GM23248 (cell line): ENCODE measurements at regions not wholly inside any gene's neighbourhood (a gene's known extent, or its start where the extent isn't known, plus 50 kb on each side); places are given as distances from the start of the nearest gene placed in this dataset.

Experiments
- DNase-seq: peaks from one replicate; pipeline ENCODE4 v3.0.0-alpha.2; 2015
- H2AFZ ChIP-seq: fragments of 200-600 bp; sonication (generic); 2 replicates; pipeline ENCODE4 v1.6.1; 2016; ENCODE audit warnings: antibody characterized with exemption
- H3F3A ChIP-seq: fragments of 200-600 bp; sonication (generic); 2 replicates; pipeline ENCODE4 v1.6.1; 2016; ENCODE audit warnings: mild to moderate bottlenecking, antibody characterized with exemption, mixed run types; ENCODE audit not compliant: insufficient read depth
- H3K27ac ChIP-seq: fragments of 200-600 bp; sonication (generic); 2 replicates; pipeline ENCODE4 v1.5.1; 2016; ENCODE audit warnings: mild to moderate bottlenecking
- H3K27me3 ChIP-seq: fragments of 200-600 bp; sonication (generic); replicated peaks from 2 replicates; pipeline ENCODE4 v1.6.1; 2016; ENCODE audit warnings: mild to moderate bottlenecking; ENCODE audit not compliant: insufficient read depth
- H3K36me3 ChIP-seq: fragments of 200-600 bp; sonication (generic); 2 replicates; pipeline ENCODE4 v1.6.1; 2016; ENCODE audit warnings: low read depth, mild to moderate bottlenecking
- H3K4me1 ChIP-seq: fragments of 200-600 bp; sonication (generic); 2 replicates; pipeline ENCODE4 v1.6.1; 2016; ENCODE audit warnings: mild to moderate bottlenecking; ENCODE audit not compliant: insufficient read depth
- H3K4me2 ChIP-seq: fragments of 200-600 bp; sonication (generic); one replicate; pipeline ENCODE4 v1.6.1; 2016; ENCODE audit warnings: mild to moderate bottlenecking; ENCODE audit not compliant: unreplicated experiment
- H3K4me3 ChIP-seq: fragments of 200-600 bp; sonication (generic); 2 replicates; pipeline ENCODE4 v1.5.1; 2016; ENCODE audit warnings: mild to moderate bottlenecking
- H3K79me2 ChIP-seq: fragments of 200-600 bp; sonication (generic); 2 replicates; pipeline ENCODE4 v1.6.1; 2016; ENCODE audit warnings: mild to moderate bottlenecking; ENCODE audit not compliant: insufficient read depth
- H3K9ac ChIP-seq: fragments of 200-600 bp; sonication (generic); 2 replicates; pipeline ENCODE4 v1.6.1; 2016; ENCODE audit warnings: mild to moderate bottlenecking
- H3K9me2 ChIP-seq: fragments of 200-600 bp; sonication (generic); 2 replicates; pipeline ENCODE4 v1.6.1; 2016; ENCODE audit warnings: mixed run types, mild to moderate bottlenecking, moderate library complexity; ENCODE audit not compliant: insufficient read depth
- H3K9me3 ChIP-seq: fragments of 200-600 bp; sonication (generic); one replicate; pipeline ENCODE4 v1.6.1; 2017; ENCODE audit warnings: low read depth
- H4K20me1 ChIP-seq: fragments of 200-600 bp; sonication (generic); 2 replicates; pipeline ENCODE4 v1.6.0; 2016; ENCODE audit not compliant: insufficient read depth
- EZH2 ChIP-seq: fragments of 200-600 bp; sonication (generic); IDR thresholded peaks from 2 replicates; pipeline ENCODE4 v1.6.1; 2018; ENCODE audit warnings: antibody characterized with exemption, mild to moderate bottlenecking; ENCODE audit not compliant: insufficient read depth, poor library complexity, severe bottlenecking
- EZH2phosphoT487 ChIP-seq: fragments of 200-600 bp; sonication (generic); IDR thresholded peaks from 2 replicates; pipeline ENCODE4 v1.6.1; 2018; ENCODE audit warnings: antibody characterized with exemption, moderate library complexity, mild to moderate bottlenecking, low read depth; ENCODE audit not compliant: insufficient read depth
- WGBS, 2 experiments: methylation state at CpG; one replicate each; pipeline ENCODE4 v1.1.6; 2015 to 2017; ENCODE audit warnings: low lambda C conversion rate in 2 of 2, low coverage in 1 of 2; ENCODE audit errors: missing lambda C conversion rate in 2 of 2; 5-methylcytosine and 5-hydroxymethylcytosine counted together
- in situ Hi-C: fragments of 300-500 bp; cut with MboI; formaldehyde crosslinking; loops from 2 replicates; pipeline ENCODE4 v1.15.0; 2020

DNA sequence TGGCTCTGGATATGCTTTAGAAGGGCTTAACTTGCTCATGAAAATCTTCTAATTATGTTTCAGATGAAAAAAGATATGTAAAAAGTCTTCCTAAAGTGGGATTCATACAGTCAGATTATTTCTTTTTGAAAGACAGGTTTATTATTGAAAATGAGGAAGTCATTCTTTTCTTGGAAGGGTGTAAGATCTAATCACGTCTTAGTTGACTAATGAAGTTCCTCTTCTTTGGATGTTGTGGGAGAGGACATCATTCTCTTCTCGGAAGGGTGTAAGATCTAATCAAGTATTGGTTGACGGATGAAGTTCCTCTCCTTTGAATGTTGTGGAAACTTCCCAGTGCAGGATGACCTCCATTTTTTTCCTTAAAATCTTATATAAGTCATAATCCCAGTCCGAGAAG is 74.9 kb downstream of the ALG10 start:
- WGBS, 2 experiments, result 28 to 37% methylated on average over 4 of the region's 4 CpGs
- in situ Hi-C loops, result no loop called here
- Histone ChIP-seq H3K27ac (no peak overlapping the region), H4K20me1 (no peaks in the 10 kb centered on the region), H3K4me2 (no peak overlapping the region), H3K36me3 (no peaks in the 10 kb centered on the region), H3K79me2 (no peaks in the 10 kb centered on the region), H3K9me3 (no peaks in the 10 kb centered on the region), H3K4me1 (no peaks in the 10 kb centered on the region), H3K9me2 (no peaks in the 10 kb centered on the region), H3K27me3 (no peaks in the 10 kb centered on the region), H3K9ac (no peak overlapping the region), H2AFZ (no peak overlapping the region), H3F3A (no peaks in the 10 kb centered on the region), H3K4me3 (no peak overlapping the region)
- TF ChIP-seq EZH2, result no peak
- no peak for TF ChIP-seq EZH2phosphoT487
- no peak for DNase-seq

DNA sequence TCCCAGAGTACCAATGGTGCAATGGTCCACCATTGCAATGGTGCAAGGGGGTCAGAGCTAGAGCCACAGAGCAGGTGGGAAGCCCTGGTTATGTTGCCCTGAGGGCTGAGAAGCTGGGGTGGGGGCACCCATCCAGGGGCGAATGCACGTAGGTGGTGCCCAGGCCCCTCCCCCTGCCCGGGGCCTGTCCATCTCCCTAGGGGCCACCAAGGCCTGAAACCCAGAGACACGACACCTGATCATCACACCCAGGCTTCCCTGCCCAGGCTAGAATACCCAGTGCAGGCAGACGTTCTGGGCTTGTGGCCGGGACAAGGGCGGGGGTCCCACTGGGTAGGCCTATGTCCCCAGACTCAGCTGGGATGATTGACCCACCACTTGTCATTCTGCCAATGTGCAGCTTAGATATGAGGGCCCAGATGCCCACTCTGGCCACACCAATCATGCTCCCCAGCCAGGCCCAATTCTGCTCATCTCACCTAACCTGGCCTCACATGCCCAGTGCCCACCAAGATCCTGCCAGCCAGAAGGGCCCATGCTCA is 83.2 kb downstream of the ALG10 start:
- Histone ChIP-seq H3K79me2 (no peaks in the 10 kb centered on the region), H3K9me3 (no peaks in the 10 kb centered on the region), H4K20me1 (no peaks in the 10 kb centered on the region), H3K36me3 (no peaks in the 10 kb centered on the region), H3K4me2 (no peak overlapping the region), H3K27me3 (no peaks in the 10 kb centered on the region), H3F3A (no peaks in the 10 kb centered on the region), H3K4me1 (no peaks in the 10 kb centered on the region), H2AFZ (no peak overlapping the region), H3K4me3 (no peak overlapping the region), H3K9ac (no peak overlapping the region), H3K27ac (no peak overlapping the region), H3K9me2 (no peaks in the 10 kb centered on the region)
- TF ChIP-seq EZH2phosphoT487 (no peak), EZH2 (no peak)
- in situ Hi-C loops, result no loop called here
- DNase-seq, result no peak
- WGBS, 2 experiments, result 32 to 57% methylated on average over 7 of the region's 7 CpGs

DNA sequence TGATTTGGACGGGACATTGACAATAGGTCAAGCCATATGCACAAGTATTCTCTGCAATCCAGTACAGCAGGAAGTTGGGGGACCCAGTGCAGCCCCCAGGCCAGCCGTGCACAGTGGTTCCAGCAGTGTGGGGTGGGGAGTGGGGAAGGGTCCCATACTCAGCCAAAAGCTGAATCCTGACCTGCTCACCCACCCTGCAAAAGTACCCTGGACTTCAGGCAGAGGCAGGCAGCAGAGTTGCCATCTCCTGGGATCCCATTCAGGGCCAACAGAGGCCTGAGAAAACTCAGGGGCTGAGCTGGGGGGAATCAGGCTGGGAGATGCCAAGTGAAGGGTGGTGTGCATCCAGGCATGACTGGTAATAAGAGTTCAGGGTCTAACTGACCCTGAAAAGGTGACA is 83.9 kb downstream of the ALG10 start:
- no peaks in the 10 kb centered on the region for H3K4me1 ChIP-seq
- H3F3A ChIP-seq, result no peaks in the 10 kb centered on the region
- no peaks in the 10 kb centered on the region for H3K9me2 ChIP-seq
- 33 to 52% methylated on average over 2 of the region's 2 CpGs for WGBS, 2 experiments
- no peak overlapping the region for H3K9ac ChIP-seq
- no peaks in the 10 kb centered on the region for H3K79me2 ChIP-seq
- H3K36me3 ChIP-seq, result no peaks in the 10 kb centered on the region
- no peak for DNase-seq
- H3K4me2 ChIP-seq, result no peak overlapping the region
- in situ Hi-C loops, result no loop called here
- H3K9me3 ChIP-seq, result no peaks in the 10 kb centered on the region
- no peaks in the 10 kb centered on the region for H3K27me3 ChIP-seq
- no peak overlapping the region for H3K4me3 ChIP-seq
- no peak overlapping the region for H2AFZ ChIP-seq
- no peak overlapping the region for H3K27ac ChIP-seq
- TF ChIP-seq EZH2 (no peak), EZH2phosphoT487 (no peak)
- no peaks in the 10 kb centered on the region for H4K20me1 ChIP-seq

DNA sequence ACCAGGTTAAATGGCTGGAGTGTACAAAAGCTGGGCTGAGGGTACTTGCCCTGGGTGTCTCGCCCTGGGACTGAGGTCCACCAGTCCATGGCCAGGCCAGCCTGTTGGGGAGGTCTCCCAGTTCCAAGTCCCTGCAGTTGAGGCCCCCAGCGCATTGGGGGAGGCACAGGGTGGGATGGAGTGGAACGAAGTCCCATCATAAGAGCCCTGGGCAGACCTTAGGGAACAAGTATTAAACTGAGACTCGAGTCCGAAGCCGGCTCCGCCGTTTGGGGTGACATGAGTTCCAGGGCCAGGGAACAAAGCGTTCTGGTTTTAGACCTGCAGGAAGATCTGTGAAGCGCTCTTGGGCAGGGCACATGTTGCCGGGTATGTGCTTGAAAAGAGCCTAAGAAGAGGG is 84.7 kb downstream of the ALG10 start:
- no peaks in the 10 kb centered on the region for H3K9me2 ChIP-seq
- H3K9ac ChIP-seq, result no peak overlapping the region
- H3K4me1 ChIP-seq, result no peaks in the 10 kb centered on the region
- no peak overlapping the region for H3K27ac ChIP-seq
- no peak overlapping the region for H2AFZ ChIP-seq
- WGBS, 2 experiments, result 41 to 55% methylated on average over 11 of the region's 11 CpGs
- no peaks in the 10 kb centered on the region for H3K79me2 ChIP-seq
- H4K20me1 ChIP-seq, result no peaks in the 10 kb centered on the region
- H3K36me3 ChIP-seq, result no peaks in the 10 kb centered on the region
- TF ChIP-seq EZH2phosphoT487 (no peak), EZH2 (no peak)
- in situ Hi-C loops, result no loop called here
- H3K9me3 ChIP-seq, result no peaks in the 10 kb centered on the region
- H3K4me3 ChIP-seq, result no peak overlapping the region
- no peak for DNase-seq
- no peak overlapping the region for H3K4me2 ChIP-seq
- H3F3A ChIP-seq, result no peaks in the 10 kb centered on the region
- no peaks in the 10 kb centered on the region for H3K27me3 ChIP-seq

- H3K79me2 ChIP-seq, result no peaks in the 10 kb centered on the region
- no peaks in the 10 kb centered on the region for H3F3A ChIP-seq
- H2AFZ ChIP-seq, result no peak overlapping the region
- no peaks in the 10 kb centered on the region for H4K20me1 ChIP-seq
- H3K27me3 ChIP-seq, result no peaks in the 10 kb centered on the region
- TF ChIP-seq EZH2, result no peak
- TF ChIP-seq EZH2phosphoT487, result no peak
- H3K4me2 ChIP-seq, result no peak overlapping the region
- H3K9ac ChIP-seq, result no peak overlapping the region
- no peak overlapping the region for H3K27ac ChIP-seq
- no peak overlapping the region for H3K4me3 ChIP-seq
- no peaks in the 10 kb centered on the region for H3K9me3 ChIP-seq
- no peaks in the 10 kb centered on the region for H3K36me3 ChIP-seq
- in situ Hi-C loops, result no loop called here
- 9 to 17% methylated on average over 41 to 54 of the region's 66 CpGs for WGBS, 2 experiments
- DNase-seq, result no peak
- no peaks in the 10 kb centered on the region for H3K9me2 ChIP-seq
- no peaks in the 10 kb centered on the region for H3K4me1 ChIP-seq
These were observed 85.6 kb downstream of the ALG10 start for GRCh38 chr12:34107781-34108404.
